Ishikawa (cell line): ENCODE measurements at regions not wholly inside any gene's neighbourhood (a gene's known extent, or its start where the extent isn't known, plus 50 kb on each side); places are given as distances from the start of the nearest gene placed in this dataset.

ENCODE experiments used
- CEBPB ChIP-seq: IDR thresholded peaks from 2 replicates; pipeline ENCODE4 v1.6.1; 2012
- CREB1 ChIP-seq: IDR thresholded peaks from 2 replicates; pipeline ENCODE4 v1.6.1; 2012; ENCODE audit warnings: low read depth
- EGR1 ChIP-seq: IDR thresholded peaks from 2 replicates; pipeline ENCODE4 v1.6.1; 2012
- EP300 ChIP-seq: IDR thresholded peaks from 2 replicates; pipeline ENCODE4 v1.6.1; 2012; ENCODE audit warnings: borderline replicate concordance
- FOXM1 ChIP-seq: IDR thresholded peaks from 2 replicates; pipeline ENCODE4 v1.6.1; 2012; ENCODE audit warnings: low read depth, borderline replicate concordance
- MAX ChIP-seq: IDR thresholded peaks from 2 replicates; pipeline ENCODE4 v1.6.1; 2012
- NFIC ChIP-seq: IDR thresholded peaks from 2 replicates; pipeline ENCODE4 v1.6.1; 2012
- RAD21 ChIP-seq: IDR thresholded peaks from 2 replicates; pipeline ENCODE4 v1.6.1; 2012; ENCODE audit warnings: low read depth
- REST ChIP-seq: IDR thresholded peaks from 2 replicates; pipeline ENCODE4 v1.6.1; 2012; ENCODE audit warnings: low read depth, mild to moderate bottlenecking
- TAF1 ChIP-seq: IDR thresholded peaks from 2 replicates; pipeline ENCODE4 v1.6.1; 2012; ENCODE audit warnings: low read depth, mild to moderate bottlenecking
- TCF12 ChIP-seq: IDR thresholded peaks from 2 replicates; pipeline ENCODE4 v1.6.1; 2012; ENCODE audit warnings: low read depth
- TEAD4 ChIP-seq: IDR thresholded peaks from 2 replicates; pipeline ENCODE4 v1.6.1; 2012
- USF1 ChIP-seq: IDR thresholded peaks from 2 replicates; pipeline ENCODE4 v1.6.1; 2012
- YY1 ChIP-seq: IDR thresholded peaks from 2 replicates; pipeline ENCODE4 v1.6.1; 2012; ENCODE audit warnings: low read depth
- ZBTB7A ChIP-seq: IDR thresholded peaks from 2 replicates; pipeline ENCODE4 v1.6.1; 2012; ENCODE audit warnings: low read depth

- no peak for TF ChIP-seq ZBTB7A
- TF ChIP-seq USF1 = no peak
- no peak for TF ChIP-seq REST
- no peak for TF ChIP-seq CREB1
- TF ChIP-seq RAD21 = no peak
- TF ChIP-seq EP300 = no peak
- no peak for TF ChIP-seq TEAD4
- no peak for TF ChIP-seq EGR1
- no peak for TF ChIP-seq MAX
- TF ChIP-seq TAF1 = no peak
These were observed 287.8 kb upstream of the TMEM161B start for GRCh38 chr5:88556406-88556805.

GRCh38 chr5:88555674-88556073 is 287.0 kb upstream of the TMEM161B start:
- TF ChIP-seq REST (no peak), CEBPB (no peak), TCF12 (no peak), TEAD4 (no peak), ZBTB7A (no peak), FOXM1 (no peak), CREB1 (no peak), EGR1 (no peak), RAD21 (no peak), NFIC (no peak), MAX (no peak), EP300 (no peak), YY1 (no peak), TAF1 (no peak), USF1 (no peak)

GRCh38 chr5:88553986-88554385 is 285.3 kb upstream of the TMEM161B start:
- TF ChIP-seq REST = no peak
- TF ChIP-seq CREB1 = no peak
- TF ChIP-seq USF1 = no peak
- TF ChIP-seq YY1 = no peak
- TF ChIP-seq FOXM1 = no peak
- TF ChIP-seq TEAD4 = no peak
- no peak for TF ChIP-seq RAD21
- TF ChIP-seq TAF1 = no peak
- no peak for TF ChIP-seq EGR1
- TF ChIP-seq ZBTB7A = no peak
- no peak for TF ChIP-seq NFIC
- no peak for TF ChIP-seq EP300

GRCh38 chr5:88553136-88553875 is 284.7 kb upstream of the TMEM161B start:
- TF ChIP-seq EGR1 (no peak), CEBPB (no peak), CREB1 (no peak), ZBTB7A (no peak), YY1 (no peak), USF1 (no peak), EP300 (no peak), FOXM1 (no peak), TCF12 (no peak)
